RWPE1 (cell line): ENCODE measurements at regions not wholly inside any gene's neighbourhood (a gene's known extent, or its start where the extent isn't known, plus 50 kb on each side); places are given as distances from the start of the nearest gene placed in this dataset.

Experiments
- CTCF ChIA-PET: fragments of 350-600 bp; sonication (Branson Sonifier 250); formaldehyde crosslinking; extraction: SDS; loops from one replicate; lab custom pipeline; 2021; lab: Yijun Ruan, JAX
- POLR2A ChIA-PET: fragments of 400-600 bp; formaldehyde crosslinking; extraction: SDS; loops from one replicate; lab custom pipeline; 2020; ENCODE audit warnings: antibody characterized with exemption; ENCODE audit not compliant: low non-redundant PET; lab: Yijun Ruan, JAX
- DNase-seq: peaks from one replicate; pipeline ENCODE4 v3.0.0; 2012; ENCODE audit warnings: low spot score
- H3K27ac ChIP-seq: fragments of 450-650 bp; 2 replicates; pipeline ENCODE4 v1.5.1; 2017
- CTCF ChIP-seq: fragments of 450-650 bp; conservative IDR thresholded peaks from 2 replicates; pipeline ENCODE4 v1.5.1; 2017; ENCODE audit warnings: low read depth, mild to moderate bottlenecking

GRCh38 chr20:47951521-47951971 is 166.3 kb upstream of the SULF2 start:
- TF ChIP-seq CTCF: no peak
- DNase-seq: peak; percentile 60
- CTCF ChIA-PET: interaction anchor here (0.6 kb wide), 1 partner anchor 391 kb away, joined by 3 read pairs; no protein-coding TSS in a partner anchor
- POLR2A ChIA-PET: no interaction called here
- H3K27ac ChIP-seq: peak overlapping the region; percentile 81

GRCh38 chr20:47950913-47951283 is 165.6 kb upstream of the SULF2 start:
- ChIA-PET CTCF (no interaction called here), POLR2A (no interaction called here)
- peak overlapping the region; percentile 81 for H3K27ac ChIP-seq
- TF ChIP-seq CTCF: no peak
- no peak for DNase-seq

GRCh38 chr20:47950124-47950912 is 165.0 kb upstream of the SULF2 start:
- POLR2A ChIA-PET: no interaction called here
- peak; percentile 66 for DNase-seq
- CTCF ChIA-PET: interaction anchor here (0.6 to 2.2 kb wide), 5 partner anchors 69 to 1251 kb away, joined by 3 to 6 read pairs (median 3); no protein-coding TSS in a partner anchor
- H3K27ac ChIP-seq: peak overlapping the region; percentile 81
- TF ChIP-seq CTCF: no peak

- H3K27ac ChIP-seq: no peak overlapping the region
- ChIA-PET CTCF (interaction anchor here (0.7 to 2.2 kb wide), 3 partner anchors 163 to 672 kb away, joined by 3 to 6 read pairs (median 3); no protein-coding TSS in a partner anchor), POLR2A (no interaction called here)
Observed at GRCh38 chr20:47949230-47949629, 163.9 kb upstream of the SULF2 start.

GRCh38 chr20:47944682-47945081 is 159.4 kb upstream of the SULF2 start:
- DNase-seq: no peak
- ChIA-PET CTCF (interaction anchor here (0.6 kb wide), 2 partner anchors 351 to 684 kb away, joined by 4 read pairs; no protein-coding TSS in a partner anchor), POLR2A (no interaction called here)
- H3K27ac ChIP-seq: no peak overlapping the region
- no peak for TF ChIP-seq CTCF

More at GRCh38 chr20:47949230-47949629, 163.9 kb upstream of the SULF2 start:
- DNase-seq: no peak
- TF ChIP-seq CTCF: no peak

GRCh38 chr20:47941869-47942268 is 156.6 kb upstream of the SULF2 start:
- DNase-seq: no peak
- no peak overlapping the region for H3K27ac ChIP-seq
- ChIA-PET POLR2A (no interaction called here), CTCF (no interaction called here)
- TF ChIP-seq CTCF: no peak
